ENCODE measurements at regions not wholly inside any gene's neighbourhood (a gene's known extent, or its start where the extent isn't known, plus 50 kb on each side); places are given as distances from the start of the nearest gene placed in this dataset.
A peak's percentile ranks its signal among the peaks of the same experiment; 100 is the strongest.

DNA sequence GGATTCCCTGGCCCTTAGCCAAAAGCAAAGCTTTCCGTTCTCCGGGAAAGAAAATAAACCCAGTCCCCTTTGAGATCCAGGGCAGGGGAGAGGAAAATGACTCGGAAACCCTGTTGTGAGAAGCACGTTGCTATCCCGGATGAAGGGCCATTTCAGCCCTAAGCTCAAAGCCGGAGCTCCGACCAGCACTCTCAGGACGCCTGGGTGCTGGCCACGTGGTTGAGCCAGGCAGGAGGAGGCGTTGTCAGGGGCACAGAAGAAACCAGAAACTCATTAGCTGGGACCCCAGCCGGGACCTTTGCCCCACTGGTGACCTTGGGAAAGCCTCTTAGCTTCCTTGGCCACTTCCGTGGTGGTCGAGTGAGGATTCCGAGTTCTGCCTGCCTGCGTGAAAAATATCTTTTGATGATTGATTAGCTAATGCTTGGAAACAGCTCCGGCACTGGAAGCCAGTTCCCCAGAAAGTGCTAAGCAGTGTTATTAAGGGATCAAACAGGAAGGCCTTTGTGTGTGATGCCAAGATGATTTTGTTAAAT lies 57.6 kb upstream of the FZD10 start:
- Histone ChIP-seq H3K79me2 (ENCODE audit: control insufficient read depth in 1 of 2, insufficient read depth in 2 of 2, low read length in 2 of 2) (no peaks in the 10 kb centered on the region), H3K27me3 (replicated peaks in 1 of 4; ENCODE audit: control insufficient read depth in 3 of 4, extremely low read depth in 1 of 4, insufficient read depth in 3 of 4, low read length in 3 of 4) (peaks cover 0 to 13% (median 2%) of the 10 kb centered on the region in 4 experiments; a peak in 4 of 7 replicates), H3K9ac (replicated peaks in 1 of 4; ENCODE audit: extremely low read depth in 1 of 4, low read depth in 3 of 4, low read length in 3 of 4) (no peak overlapping the region), H4K20me1 (replicated peaks in 1 of 2; ENCODE audit: control insufficient read depth in 1 of 2, insufficient read depth in 2 of 2, low read length in 2 of 2) (no peaks in the 10 kb centered on the region), H3K27ac (ENCODE audit: low read depth, low read length) (no peak overlapping the region), H2BK15ac (ENCODE audit: low read length) (no peak overlapping the region), H4K5ac (ENCODE audit: insufficient read length, low read depth, low read length) (no peak overlapping the region), H3K79me1 (ENCODE audit: low read depth, low read length) (no peaks in the 10 kb centered on the region), H3K9me3 (ENCODE audit: insufficient read depth in 2 of 2, low read depth in 1 of 2, low read length in 1 of 2) (no peaks in the 10 kb centered on the region), H3K4ac (replicated peaks; ENCODE audit: insufficient read length, low read depth, low read length) (no peak overlapping the region), H3K23ac (ENCODE audit: insufficient read length) (no peak overlapping the region), H2AFZ (ENCODE audit: low read length) (peak overlapping the region; percentile 13; the same call in 1 of the 2 replicates), H3K4me1 (replicated peaks in 1 of 4; ENCODE audit: control insufficient read depth in 3 of 4, insufficient read depth in 4 of 4, low read length in 3 of 4) (peaks cover 0 to 5% (median 2%) of the 10 kb centered on the region in 4 experiments; a peak in 2 of 7 replicates), H3K36me3 (ENCODE audit: control insufficient read depth in 2 of 4, insufficient read depth in 4 of 4, low read length in 3 of 4) (no peaks in the 10 kb centered on the region), H3K18ac (ENCODE audit: extremely low read depth, low read length) (no peak overlapping the region), H2AK5ac (ENCODE audit: low read depth, low read length) (no peak overlapping the region), H3K56ac (replicated peaks; ENCODE audit: insufficient read length, low read depth, low read length) (no peak overlapping the region), H4K91ac (replicated peaks; ENCODE audit: insufficient read length, low read length) (no peak overlapping the region), H2BK120ac (replicated peaks; ENCODE audit: low read depth, low read length) (no peak overlapping the region), H2BK12ac (ENCODE audit: low read depth, low read length) (no peak overlapping the region), H3K4me2 (ENCODE audit: insufficient read depth in 1 of 2, low read depth in 2 of 2, low read length in 2 of 2) (0 out of 4 replicates have a peak overlapping the region, but pooled peaks of 1 of the 2 experiments have one; percentile 20), H3K4me3 (ENCODE audit: extremely low read depth in 1 of 4, insufficient read depth in 2 of 4, low read depth in 3 of 4, low read length in 4 of 4) (no peak overlapping the region), H3K14ac (ENCODE audit: insufficient read length) (no peak overlapping the region), H4K8ac (ENCODE audit: extremely low read depth, insufficient read depth, low read length) (no peak overlapping the region), H3K23me2 (ENCODE audit: low read depth, low read length) (no peaks in the 10 kb centered on the region), H2BK5ac (ENCODE audit: low read depth, low read length) (no peak overlapping the region), H2BK20ac (ENCODE audit: low read length) (no peak overlapping the region)
- POLR2A ChIA-PET (ENCODE audit: partially characterized antibody), result no interaction called here
- 64% methylated on average over 16 of the region's 16 CpGs; no CpG with 5 or more reads in 1 of the 2 experiments for WGBS, 2 experiments (ENCODE audit: extremely low coverage in 1 of 2, insufficient coverage in 1 of 2, insufficient read length in 1 of 2, insufficient replicate concordance in 2 of 2, low coverage in 1 of 2, low lambda C conversion rate in 2 of 2, missing lambda C conversion rate in 1 of 2)
- TF ChIP-seq POU5F1 (IDR thresholded peaks at IDR 0.05; ENCODE audit: low read depth, low read length) (no peak), E2F6 (IDR thresholded peaks at IDR 0.05) (peak; percentile 64)
- TF ChIP-seq, protein P1, sequence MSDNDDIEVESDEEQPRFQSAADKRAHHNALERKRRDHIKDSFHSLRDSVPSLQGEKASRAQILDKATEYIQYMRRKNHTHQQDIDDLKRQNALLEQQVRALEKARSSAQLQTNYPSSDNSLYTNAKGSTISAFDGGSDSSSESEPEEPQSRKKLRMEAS (IDR thresholded peaks at IDR 0.05), result peak; percentile 80
- DNase-seq (ENCODE audit: low read depth in 1 of 2, low spot score in 2 of 2) (no peak), FAIRE-seq (no peak)
- CTCF ChIA-PET (ENCODE audit: partially characterized antibody), result interaction anchor here (0.8 to 2.7 kb wide), 10 partner anchors 10 to 74 kb away, joined by 3 to 7 read pairs (median 3); no protein-coding TSS in a partner anchor

Data from H1 (cell line).